ENCODE measurements at regions not wholly inside any gene's neighbourhood (a gene's known extent, or its start where the extent isn't known, plus 50 kb on each side); places are given as distances from the start of the nearest gene placed in this dataset.

- H3K4me3 ChIP-seq (ENCODE audit: low read depth, low read length) = no peak overlapping the region
- TF ChIP-seq CTCF (IDR thresholded peaks at IDR 0.05; ENCODE audit: borderline replicate concordance, insufficient read depth, low read depth, low read length) = no peak
Measured at GRCh38 chr10:129096065-129096984, 370.7 kb upstream of the MGMT start.

GRCh38 chr10:129097776-129098330 lies 369.2 kb upstream of the MGMT start:
- H3K4me3 ChIP-seq (ENCODE audit: low read depth, low read length) = no peak overlapping the region
- no peak for TF ChIP-seq CTCF (IDR thresholded peaks at IDR 0.05; ENCODE audit: borderline replicate concordance, insufficient read depth, low read depth, low read length)

- no peak for TF ChIP-seq CTCF (IDR thresholded peaks at IDR 0.05; ENCODE audit: borderline replicate concordance, insufficient read depth, low read depth, low read length)
Measured at GRCh38 chr10:129098517-129098916, 368.5 kb upstream of the MGMT start.

GRCh38 chr10:129099486-129099885 lies 367.6 kb upstream of the MGMT start:
- no peak overlapping the region for H3K4me3 ChIP-seq (ENCODE audit: low read depth, low read length)
- no peak for TF ChIP-seq CTCF (IDR thresholded peaks at IDR 0.05; ENCODE audit: borderline replicate concordance, insufficient read depth, low read depth, low read length)

More at GRCh38 chr10:129098517-129098916, 368.5 kb upstream of the MGMT start:
- H3K4me3 ChIP-seq (ENCODE audit: low read depth, low read length) = no peak overlapping the region

- TF ChIP-seq CTCF (IDR thresholded peaks at IDR 0.05; ENCODE audit: borderline replicate concordance, insufficient read depth, low read depth, low read length) = no peak
- H3K4me3 ChIP-seq (ENCODE audit: low read depth, low read length) = no peak overlapping the region
Measured at GRCh38 chr10:129099992-129100391, 367.0 kb upstream of the MGMT start.

GRCh38 chr10:129101232-129101980 lies 365.6 kb upstream of the MGMT start:
- H3K4me3 ChIP-seq (ENCODE audit: low read depth, low read length) = no peak overlapping the region
- no peak for TF ChIP-seq CTCF (IDR thresholded peaks at IDR 0.05; ENCODE audit: borderline replicate concordance, insufficient read depth, low read depth, low read length)
